ENCODE measurements at regions not wholly inside any gene's neighbourhood (a gene's known extent, or its start where the extent isn't known, plus 50 kb on each side); places are given as distances from the start of the nearest gene placed in this dataset.
"Not testable (repeated sequence)": the region's sequence is repeated elsewhere in the genome, so short reads cannot be mapped to it uniquely, and the experiment has no call there.

GRCh38 chr15:54840621-54841398, 355.9 kb downstream of the RSL24D1 start:
- no peak for DNase-seq

- DNase-seq, result no peak
Measured at GRCh38 chr15:54839379-54839778, 357.4 kb downstream of the RSL24D1 start.

GRCh38 chr15:54836052-54836795, 360.5 kb downstream of the RSL24D1 start:
- no peak for DNase-seq

- DNase-seq, result no peak
Measured at GRCh38 chr15:54829821-54830220, 366.9 kb downstream of the RSL24D1 start.

GRCh38 chr15:54820811-54821210, 375.9 kb downstream of the RSL24D1 start:
- DNase-seq, result no peak

GRCh38 chr15:54820098-54820497, 376.6 kb downstream of the RSL24D1 start:
- DNase-seq, result no peak

- no peak for DNase-seq
Measured at GRCh38 chr15:54816401-54816800, 380.3 kb downstream of the RSL24D1 start.

- DNase-seq, result no peak
Measured at GRCh38 chr15:54815556-54815955, 381.2 kb downstream of the RSL24D1 start.

GRCh38 chr15:54812383-54812782, 384.4 kb downstream of the RSL24D1 start:
- DNase-seq, result no peak

- no peak for DNase-seq
Measured at GRCh38 chr15:54810496-54810895, 386.2 kb downstream of the RSL24D1 start.

GRCh38 chr15:54810031-54810430, 386.7 kb downstream of the RSL24D1 start:
- no peak for DNase-seq

GRCh38 chr15:54808321-54808720, 388.4 kb downstream of the RSL24D1 start:
- DNase-seq, result no peak

GRCh38 chr15:54803987-54804386, 392.8 kb downstream of the RSL24D1 start:
- DNase-seq, result no peak

- DNase-seq, result no peak
Measured at GRCh38 chr15:54803134-54803808, 393.5 kb downstream of the RSL24D1 start.

- no peak for DNase-seq
Measured at GRCh38 chr15:54792526-54792925, 404.2 kb downstream of the RSL24D1 start.

GRCh38 chr15:54790693-54791092, 406.0 kb downstream of the RSL24D1 start:
- no peak for DNase-seq

GRCh38 chr15:54789376-54789775, 407.4 kb downstream of the RSL24D1 start:
- DNase-seq, result no peak

- DNase-seq, result not testable (repeated sequence)
Measured at GRCh38 chr15:54781220-54781619, 415.5 kb downstream of the RSL24D1 start.

- no peak for DNase-seq
Measured at GRCh38 chr15:54779271-54779670, 417.5 kb downstream of the RSL24D1 start.

GRCh38 chr15:54776410-54776809, 420.3 kb downstream of the RSL24D1 start:
- no peak for DNase-seq

GRCh38 chr15:54772663-54773062, 424.1 kb downstream of the RSL24D1 start:
- DNase-seq, result no peak

- DNase-seq, result not testable (repeated sequence)
Measured at GRCh38 chr15:54749461-54749860, 447.3 kb downstream of the RSL24D1 start.

- no peak for DNase-seq
Measured at GRCh38 chr15:54722342-54722986, 474.3 kb downstream of the RSL24D1 start.

Data from dermis blood vessel endothelial cell (primary cell).